Mammary epithelial cell (primary cell): ENCODE measurements at regions not wholly inside any gene's neighbourhood (a gene's known extent, or its start where the extent isn't known, plus 50 kb on each side); places are given as distances from the start of the nearest gene placed in this dataset.

Source experiments
- EZH2 ChIP-seq: IDR thresholded peaks from 2 replicates; pipeline ENCODE4 v1.6.1; 2012; ENCODE audit warnings: low read length, inconsistent platforms, borderline replicate concordance
- TF ChIP-seq, protein P1 (sequence below), 2 donors: IDR thresholded peaks in 1 of 2; conservative IDR thresholded peaks in 1 of 2; 2 replicates each; pipeline ENCODE4 v1.5.1; 2011 to 2012; ENCODE audit warnings: inconsistent platforms in 2 of 2, low read length in 2 of 2, mild to moderate bottlenecking in 2 of 2, control low read depth in 1 of 2, low read depth in 1 of 2; ENCODE audit not compliant: insufficient read depth in 1 of 2; ENCODE audit errors: extremely low read depth in 1 of 2

DNA sequence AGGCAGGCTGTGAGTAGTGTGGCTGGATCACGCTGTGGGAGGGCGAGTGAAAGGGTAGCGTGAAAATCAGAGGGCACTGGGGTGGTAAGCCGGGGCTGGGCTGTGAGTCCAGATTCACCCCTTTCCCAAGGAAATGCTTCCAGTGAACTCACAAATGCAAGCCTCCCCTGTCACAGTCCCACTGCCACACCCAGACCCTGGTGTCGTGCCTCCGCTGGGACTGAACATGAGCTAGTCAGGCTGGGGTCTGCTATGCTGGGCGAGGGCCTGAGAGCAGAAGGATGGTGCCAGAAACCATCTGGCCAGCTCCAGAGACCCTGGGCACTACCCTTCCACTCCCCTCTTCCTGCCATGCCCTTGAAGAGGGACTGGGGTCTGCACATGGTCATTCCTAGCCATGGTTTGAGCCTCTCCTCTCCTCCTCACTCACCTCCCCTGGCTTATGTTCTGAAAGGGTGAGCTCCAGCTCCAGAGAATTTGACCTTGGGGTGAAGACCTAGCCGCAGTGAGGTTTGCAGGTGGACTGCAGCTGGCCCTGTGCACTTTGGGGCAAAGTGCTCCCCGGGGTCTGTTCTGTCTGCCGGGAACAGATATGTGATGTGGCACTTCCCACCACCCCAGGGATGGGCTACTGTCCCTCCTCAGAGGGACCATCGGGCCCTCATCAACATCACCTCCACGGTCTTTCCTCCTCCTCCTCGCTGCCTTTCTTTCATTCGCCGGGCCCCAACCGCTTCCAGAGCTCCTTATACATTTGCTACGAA lies 365.6 kb downstream of the RPS6KC1 start:
- TF ChIP-seq, protein P1, sequence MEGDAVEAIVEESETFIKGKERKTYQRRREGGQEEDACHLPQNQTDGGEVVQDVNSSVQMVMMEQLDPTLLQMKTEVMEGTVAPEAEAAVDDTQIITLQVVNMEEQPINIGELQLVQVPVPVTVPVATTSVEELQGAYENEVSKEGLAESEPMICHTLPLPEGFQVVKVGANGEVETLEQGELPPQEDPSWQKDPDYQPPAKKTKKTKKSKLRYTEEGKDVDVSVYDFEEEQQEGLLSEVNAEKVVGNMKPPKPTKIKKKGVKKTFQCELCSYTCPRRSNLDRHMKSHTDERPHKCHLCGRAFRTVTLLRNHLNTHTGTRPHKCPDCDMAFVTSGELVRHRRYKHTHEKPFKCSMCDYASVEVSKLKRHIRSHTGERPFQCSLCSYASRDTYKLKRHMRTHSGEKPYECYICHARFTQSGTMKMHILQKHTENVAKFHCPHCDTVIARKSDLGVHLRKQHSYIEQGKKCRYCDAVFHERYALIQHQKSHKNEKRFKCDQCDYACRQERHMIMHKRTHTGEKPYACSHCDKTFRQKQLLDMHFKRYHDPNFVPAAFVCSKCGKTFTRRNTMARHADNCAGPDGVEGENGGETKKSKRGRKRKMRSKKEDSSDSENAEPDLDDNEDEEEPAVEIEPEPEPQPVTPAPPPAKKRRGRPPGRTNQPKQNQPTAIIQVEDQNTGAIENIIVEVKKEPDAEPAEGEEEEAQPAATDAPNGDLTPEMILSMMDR (conservative IDR thresholded peaks at IDR 0.05 in 1 of 2, IDR thresholded peaks at IDR 0.05 in 1 of 2; ENCODE audit: extremely low read depth in 1 of 2, insufficient read depth in 1 of 2, low read depth in 1 of 2, low read length in 2 of 2) = no peak
- no peak for TF ChIP-seq EZH2
